ENCODE measurements at regions not wholly inside any gene's neighbourhood (a gene's known extent, or its start where the extent isn't known, plus 50 kb on each side); places are given as distances from the start of the nearest gene placed in this dataset.

DNA sequence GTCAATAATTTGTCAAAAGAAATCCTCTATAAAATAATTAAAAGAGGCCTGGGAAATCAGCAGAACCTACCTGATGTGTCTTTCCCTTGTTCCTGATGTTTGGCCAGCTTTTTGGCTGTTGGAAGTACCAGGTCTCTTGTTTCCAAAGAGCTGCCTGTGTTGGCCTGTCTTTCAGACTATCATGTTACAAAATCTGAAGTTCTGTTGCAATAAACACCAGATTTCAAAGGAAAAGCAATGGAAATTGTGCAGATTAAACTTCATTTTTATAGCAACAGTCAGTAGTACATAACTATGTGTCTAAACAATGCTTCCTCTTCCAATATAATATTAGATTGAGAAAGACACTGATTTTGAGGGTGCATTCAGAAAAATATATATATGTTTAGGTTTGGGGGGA, 647.2 kb upstream of the CXADR start:
- DNase-seq (ENCODE audit: low spot score in 2 of 2) = no peak
- H3K36me3 Mint-ChIP-seq = no peaks in the 10 kb centered on the region
- no peak overlapping the region for H3K27ac Mint-ChIP-seq
- ATAC-seq = no peak
- H3K9me3 Mint-ChIP-seq = no peaks in the 10 kb centered on the region

DNA sequence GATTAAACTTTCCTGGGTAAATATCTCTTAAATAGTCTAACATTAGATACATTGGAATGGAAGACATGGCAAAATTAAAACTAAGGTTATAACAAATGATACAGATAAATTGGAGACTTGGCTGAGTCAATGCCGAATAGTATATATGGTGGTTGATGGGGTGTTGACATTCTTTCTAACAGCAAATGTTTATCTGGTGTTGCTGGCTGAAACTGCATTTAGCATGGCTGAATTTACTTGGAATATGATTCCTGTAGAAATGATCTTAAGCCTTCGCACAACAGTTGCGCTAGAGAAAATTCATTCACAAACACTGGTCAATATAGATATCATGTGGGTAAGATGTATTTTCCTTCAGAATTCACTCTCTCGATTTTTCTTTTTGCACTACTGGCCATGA, 646.0 kb upstream of the CXADR start:
- no peaks in the 10 kb centered on the region for H3K36me3 Mint-ChIP-seq
- H3K9me3 Mint-ChIP-seq = peaks cover 0 to 7% of the 10 kb centered on the region in 2 donors
- DNase-seq (ENCODE audit: low spot score in 2 of 2) = no peak
- no peak for ATAC-seq
- no peak overlapping the region for H3K27ac Mint-ChIP-seq

- H3K36me3 Mint-ChIP-seq = no peaks in the 10 kb centered on the region
- no peak for DNase-seq (ENCODE audit: low spot score in 2 of 2)
- no peak for ATAC-seq
- peaks cover 5 to 7% of the 10 kb centered on the region in 2 donors for H3K9me3 Mint-ChIP-seq
- no peak overlapping the region for H3K27ac Mint-ChIP-seq
Observed at GRCh38 chr21:16870103-16870502, 642.7 kb upstream of the CXADR start.

GRCh38 chr21:16872616-16873015, 640.2 kb upstream of the CXADR start:
- Mint-ChIP-seq H3K27ac (no peak overlapping the region), H3K9me3 (peaks cover 5 to 7% of the 10 kb centered on the region in 2 donors), H3K36me3 (no peaks in the 10 kb centered on the region)
- DNase-seq (ENCODE audit: low spot score in 2 of 2) (no peak), ATAC-seq (no peak)

GRCh38 chr21:16873176-16873575, 639.7 kb upstream of the CXADR start:
- Mint-ChIP-seq H3K9me3 (peaks cover 5 to 7% of the 10 kb centered on the region in 2 donors), H3K27ac (no peak overlapping the region), H3K36me3 (no peaks in the 10 kb centered on the region)
- DNase-seq (ENCODE audit: low spot score in 2 of 2) = no peak
- no peak for ATAC-seq

- no peak overlapping the region for H3K27ac Mint-ChIP-seq
- no peaks in the 10 kb centered on the region for H3K36me3 Mint-ChIP-seq
- H3K9me3 Mint-ChIP-seq = peaks cover 5 to 7% of the 10 kb centered on the region in 2 donors
Observed at GRCh38 chr21:16873596-16873995, 639.2 kb upstream of the CXADR start.

GRCh38 chr21:16879479-16879878, 633.4 kb upstream of the CXADR start:
- peaks cover 24 to 29% of the 10 kb centered on the region in 2 donors for H3K9me3 Mint-ChIP-seq
- DNase-seq (ENCODE audit: low spot score in 2 of 2) (no peak), ATAC-seq (no peak)
- H3K36me3 Mint-ChIP-seq = no peaks in the 10 kb centered on the region
- no peak overlapping the region for H3K27ac Mint-ChIP-seq

More at GRCh38 chr21:16873596-16873995, 639.2 kb upstream of the CXADR start:
- DNase-seq (ENCODE audit: low spot score in 2 of 2) = no peak
- ATAC-seq = no peak

DNA sequence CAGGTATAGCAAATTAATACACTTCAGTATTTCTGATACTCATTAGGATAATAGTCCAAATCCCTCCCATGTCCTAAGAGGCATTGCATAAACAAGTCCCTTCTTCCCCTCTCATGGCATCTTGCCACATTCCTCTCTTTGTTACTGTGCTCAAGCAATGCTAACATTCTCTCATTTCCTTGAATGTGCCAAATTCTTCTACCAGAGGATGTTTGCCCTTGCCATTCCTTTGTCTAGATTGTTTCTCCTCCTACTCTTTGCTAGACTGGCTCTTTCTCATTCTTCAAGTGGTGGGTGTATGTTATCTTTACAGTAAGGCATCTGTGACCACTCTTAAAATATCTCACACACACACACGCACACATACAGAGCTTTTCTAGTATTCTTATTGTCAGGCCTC, 621.0 kb upstream of the CXADR start:
- DNase-seq (ENCODE audit: low spot score in 2 of 2) = no peak
- Mint-ChIP-seq H3K9me3 (peaks cover 17% of the 10 kb centered on the region in 2 donors), H3K36me3 (peaks cover 0 to 5% of the 10 kb centered on the region in 2 donors), H3K27ac (no peak overlapping the region)
- ATAC-seq = no peak

- DNase-seq (ENCODE audit: low spot score in 2 of 2) = no peak
- peaks cover under 1 to 5% of the 10 kb centered on the region in 2 donors for H3K9me3 Mint-ChIP-seq
- no peak overlapping the region for H3K27ac Mint-ChIP-seq
- no peak for ATAC-seq
- H3K36me3 Mint-ChIP-seq = no peaks in the 10 kb centered on the region
Observed at GRCh38 chr21:16900685-16901084, 612.2 kb upstream of the CXADR start.

GRCh38 chr21:16908077-16908476, 604.8 kb upstream of the CXADR start:
- no peak overlapping the region for H3K27ac Mint-ChIP-seq
- no peak for DNase-seq (ENCODE audit: low spot score in 2 of 2)
- H3K36me3 Mint-ChIP-seq = no peaks in the 10 kb centered on the region
- H3K9me3 Mint-ChIP-seq = peaks cover 15 to 20% of the 10 kb centered on the region in 2 donors
- no peak for ATAC-seq

DNA sequence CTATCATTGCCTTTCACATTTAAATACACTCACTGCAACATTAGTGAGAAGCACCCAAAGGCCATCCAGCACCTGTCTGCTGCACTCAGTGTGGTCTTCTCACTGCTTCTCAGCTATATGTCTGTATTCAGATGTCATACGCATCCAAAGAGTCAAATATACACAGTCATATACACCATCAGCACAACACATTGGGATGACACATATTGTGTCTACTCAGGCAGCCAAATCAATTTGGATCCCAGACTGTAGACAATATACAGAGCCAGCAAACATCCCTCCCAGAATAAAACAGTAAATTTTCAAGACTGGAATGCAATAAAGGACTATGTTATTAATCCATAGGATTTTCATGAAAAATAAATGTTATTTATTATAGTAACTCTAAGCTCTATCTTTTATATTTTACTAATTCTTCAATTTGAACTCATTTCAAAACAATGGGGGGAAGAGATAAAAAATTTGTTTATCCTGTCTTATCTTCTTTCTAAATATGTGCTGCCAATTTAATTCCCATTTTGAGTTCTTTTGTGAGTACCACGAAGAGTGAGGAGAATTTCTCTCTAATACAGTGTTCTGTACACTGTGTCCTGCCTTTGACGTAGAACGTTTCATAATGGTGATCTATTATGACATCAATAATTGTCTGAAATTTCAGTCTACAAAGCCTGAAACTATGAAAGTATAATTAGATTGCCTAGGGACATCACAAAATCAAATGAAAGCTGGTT, 602.2 kb upstream of the CXADR start:
- DNase-seq (ENCODE audit: low spot score in 2 of 2) (no peak), ATAC-seq (no peak)
- Mint-ChIP-seq H3K9me3 (peaks cover 22 to 33% of the 10 kb centered on the region in 2 donors), H3K27ac (no peak overlapping the region), H3K36me3 (no peaks in the 10 kb centered on the region)

- no peak for DNase-seq (ENCODE audit: low spot score in 2 of 2)
- no peak for ATAC-seq
- no peak overlapping the region for H3K27ac Mint-ChIP-seq
- H3K36me3 Mint-ChIP-seq = peaks cover 0 to 1% of the 10 kb centered on the region in 2 donors
- peaks cover 27 to 32% of the 10 kb centered on the region in 2 donors for H3K9me3 Mint-ChIP-seq
Observed at GRCh38 chr21:16911166-16911607, 601.7 kb upstream of the CXADR start.

DNA sequence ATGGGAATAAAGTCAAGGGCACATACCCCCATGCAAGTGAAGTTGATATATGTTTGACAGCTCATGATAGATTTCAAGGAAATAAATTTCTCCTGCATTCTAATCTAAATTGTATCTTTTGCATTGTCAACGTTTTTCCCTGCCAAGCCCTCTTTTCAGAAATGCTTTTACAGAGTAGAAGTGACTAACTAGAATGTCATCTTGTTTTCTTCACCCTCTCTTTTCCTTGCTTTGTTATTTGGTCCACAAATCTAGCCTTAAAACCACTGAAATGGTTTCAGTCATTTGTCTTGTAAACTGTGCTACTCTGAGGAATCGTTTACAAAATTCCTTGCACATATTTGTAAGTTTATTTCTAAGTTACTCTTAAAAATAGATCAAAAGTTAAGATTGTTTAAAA, 600.8 kb upstream of the CXADR start:
- H3K27ac Mint-ChIP-seq = no peak overlapping the region
- peaks cover 0 to 5% of the 10 kb centered on the region in 2 donors for H3K36me3 Mint-ChIP-seq
- H3K9me3 Mint-ChIP-seq = peaks cover 20 to 25% of the 10 kb centered on the region in 2 donors
- no peak for ATAC-seq
- no peak for DNase-seq (ENCODE audit: low spot score in 2 of 2)

- H3K27ac Mint-ChIP-seq = no peak overlapping the region
- ATAC-seq (no peak), DNase-seq (ENCODE audit: low spot score in 2 of 2) (no peak)
- H3K36me3 Mint-ChIP-seq = peaks cover 0 to 5% of the 10 kb centered on the region in 2 donors
- peaks cover 17 to 19% of the 10 kb centered on the region in 2 donors for H3K9me3 Mint-ChIP-seq
Observed at GRCh38 chr21:16913010-16913409, 599.8 kb upstream of the CXADR start.

DNA sequence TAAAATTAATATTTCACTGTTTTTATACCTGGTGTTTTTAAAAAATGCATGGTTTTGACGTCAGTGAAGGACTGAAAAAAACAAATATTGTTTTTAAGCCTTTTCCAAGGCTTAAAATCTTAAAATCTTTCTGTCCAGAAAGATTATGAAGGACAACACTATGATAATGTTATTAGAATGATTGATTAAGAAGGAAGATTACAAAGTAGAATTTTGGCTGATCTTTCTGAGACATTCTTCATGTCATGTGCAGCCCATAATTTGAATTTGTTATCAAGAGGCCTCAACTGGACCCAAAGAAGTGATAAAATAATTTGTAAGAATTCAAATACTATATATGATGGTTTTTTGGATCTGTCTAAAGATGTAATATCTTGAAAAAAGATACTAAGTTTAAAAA, 584.4 kb upstream of the CXADR start:
- no peaks in the 10 kb centered on the region for H3K36me3 Mint-ChIP-seq
- peaks cover 0 to 4% of the 10 kb centered on the region in 2 donors for H3K9me3 Mint-ChIP-seq
- DNase-seq (ENCODE audit: low spot score in 2 of 2) (no peak), ATAC-seq (no peak)
- no peak overlapping the region for H3K27ac Mint-ChIP-seq

DNA sequence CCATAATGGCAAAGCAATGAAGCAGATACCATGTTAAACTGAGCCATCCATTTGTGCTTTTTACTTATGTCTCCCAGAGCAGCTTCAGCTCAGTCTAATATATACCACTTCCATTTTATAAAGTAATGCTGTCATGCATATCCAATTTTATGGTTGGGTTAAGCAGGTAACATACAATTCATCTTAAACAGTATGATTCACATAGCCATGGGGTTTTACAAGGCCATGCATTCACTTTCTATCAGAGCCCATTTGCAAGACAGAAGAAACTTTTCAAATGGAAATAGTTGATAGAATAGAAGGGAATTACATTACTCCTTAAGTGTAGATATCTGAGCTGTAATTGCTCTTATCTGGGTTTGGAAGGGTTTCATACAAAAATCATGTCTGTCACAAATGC, 580.5 kb upstream of the CXADR start:
- Mint-ChIP-seq H3K36me3 (no peaks in the 10 kb centered on the region), H3K9me3 (peaks cover 3 to 5% of the 10 kb centered on the region in 2 donors), H3K27ac (no peak overlapping the region)
- ATAC-seq (no peak), DNase-seq (ENCODE audit: low spot score in 2 of 2) (no peak)

- H3K27ac Mint-ChIP-seq = no peak overlapping the region
- H3K36me3 Mint-ChIP-seq = peaks cover 0 to 16% of the 10 kb centered on the region in 2 donors
- ATAC-seq = no peak
- peaks cover 30 to 31% of the 10 kb centered on the region in 2 donors for H3K9me3 Mint-ChIP-seq
- DNase-seq (ENCODE audit: low spot score in 2 of 2) = no peak
Observed at GRCh38 chr21:16942703-16943102, 570.1 kb upstream of the CXADR start.

DNA sequence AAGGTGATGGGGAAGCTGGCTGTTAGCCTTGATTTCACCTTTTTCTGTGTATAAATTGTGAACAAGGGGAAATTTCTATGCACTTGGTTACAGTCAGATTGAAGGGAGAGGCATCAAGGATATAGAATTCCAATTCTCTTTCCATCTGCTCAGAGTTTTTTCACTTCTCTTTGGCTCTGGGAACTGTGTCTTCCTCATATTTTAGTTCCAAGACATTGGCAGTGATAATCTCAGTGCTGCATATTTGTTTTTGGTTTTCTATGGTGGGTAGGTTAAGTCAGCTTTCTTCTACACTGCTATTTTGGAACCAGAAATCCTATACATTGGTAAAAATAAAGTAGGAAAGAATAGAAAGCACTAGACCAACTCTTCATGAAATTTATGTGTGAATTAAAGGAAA, 569.6 kb upstream of the CXADR start:
- H3K9me3 Mint-ChIP-seq = peaks cover 26 to 27% of the 10 kb centered on the region in 2 donors
- peaks cover 0 to 16% of the 10 kb centered on the region in 2 donors for H3K36me3 Mint-ChIP-seq
- DNase-seq (ENCODE audit: low spot score in 2 of 2) (no peak), ATAC-seq (no peak)
- H3K27ac Mint-ChIP-seq = no peak overlapping the region
